ENCODE measurements at regions not wholly inside any gene's neighbourhood (a gene's known extent, or its start where the extent isn't known, plus 50 kb on each side); places are given as distances from the start of the nearest gene placed in this dataset.
"Not testable (repeated sequence)": the region's sequence is repeated elsewhere in the genome, so short reads cannot be mapped to it uniquely, and the experiment has no call there.

- DNase-seq = no peak
Observed at GRCh38 chr5:152171888-152172287, 233.2 kb downstream of the NMUR2 start.

GRCh38 chr5:152170350-152170749 lies 234.7 kb downstream of the NMUR2 start:
- DNase-seq = no peak

- DNase-seq = no peak
Observed at GRCh38 chr5:152164860-152165259, 240.2 kb upstream of the GLRA1 start.

- not testable (repeated sequence) for DNase-seq
Observed at GRCh38 chr5:152159894-152160293, 235.2 kb upstream of the GLRA1 start.

- DNase-seq = not testable (repeated sequence)
Observed at GRCh38 chr5:152154452-152154851, 229.8 kb upstream of the GLRA1 start.

DNA sequence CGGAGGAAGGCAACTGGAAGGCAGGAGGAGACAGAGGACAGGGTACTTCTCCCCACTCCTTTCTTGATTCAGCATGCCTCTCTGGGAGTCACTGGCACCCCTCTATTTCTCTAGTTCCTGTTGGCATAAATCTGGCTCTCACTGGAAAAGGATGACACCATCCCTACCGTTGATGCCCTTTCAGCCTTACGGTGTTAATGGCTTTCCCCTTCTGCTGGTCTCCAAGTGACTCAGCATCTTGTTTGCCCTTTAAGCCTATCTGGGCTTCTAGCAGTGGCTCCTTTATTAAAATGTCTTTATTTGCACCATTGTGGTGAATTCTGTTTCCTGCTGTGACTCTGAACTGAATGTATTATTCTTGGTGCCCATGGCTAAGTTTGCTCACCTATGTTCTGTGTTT lies 227.3 kb upstream of the GLRA1 start:
- no peak for DNase-seq

- DNase-seq = no peak
Observed at GRCh38 chr5:152151113-152151512, 226.5 kb upstream of the GLRA1 start.

- DNase-seq = no peak
Observed at GRCh38 chr5:152147286-152147685, 222.6 kb upstream of the GLRA1 start.

DNA sequence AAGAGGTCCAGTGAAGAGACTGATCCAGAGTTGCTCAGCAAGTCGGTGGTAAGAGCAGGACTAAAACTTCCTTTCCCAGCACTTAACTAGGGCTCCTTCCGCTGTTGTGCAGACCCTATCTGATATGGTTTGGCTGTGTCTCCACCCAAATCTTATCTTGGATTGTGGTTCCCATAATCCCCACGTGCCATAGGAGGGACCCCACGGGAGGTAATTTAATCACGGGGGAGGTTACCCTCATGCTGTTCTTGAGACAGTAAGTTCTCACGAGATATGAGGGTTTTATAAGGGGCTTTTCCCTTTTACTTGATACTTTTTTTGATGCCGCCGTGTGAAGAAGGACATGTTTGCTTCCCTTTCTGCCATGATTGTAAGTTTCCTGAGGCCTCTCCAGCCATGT lies 221.9 kb upstream of the GLRA1 start:
- DNase-seq = no peak

DNA sequence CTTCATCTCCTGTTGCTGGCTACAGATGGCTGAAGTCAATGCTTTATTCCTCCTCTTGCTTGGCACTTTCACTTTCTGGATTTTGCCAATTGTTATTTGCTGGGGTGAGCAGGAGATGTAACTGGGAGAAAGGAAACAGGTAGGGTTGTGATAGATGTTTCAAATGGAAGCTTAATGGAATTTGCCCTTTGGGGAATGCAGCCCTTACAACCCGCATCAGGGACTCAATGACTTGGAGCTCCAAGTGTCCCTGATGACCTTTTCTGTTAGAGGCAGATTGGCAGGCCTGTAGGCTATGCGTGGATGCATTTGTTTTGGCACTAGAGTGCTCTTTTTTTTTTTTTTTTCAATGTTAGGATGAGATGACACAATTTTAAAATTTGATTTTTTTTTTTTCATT lies 219.9 kb upstream of the GLRA1 start:
- no peak for DNase-seq

- no peak for DNase-seq
Observed at GRCh38 chr5:152144030-152144429, 219.4 kb upstream of the GLRA1 start.

- peak; percentile 39 to 55 for DNase-seq
Observed at GRCh38 chr5:152142840-152143469, 218.3 kb upstream of the GLRA1 start.

GRCh38 chr5:152140347-152140746 lies 215.7 kb upstream of the GLRA1 start:
- DNase-seq = no peak

GRCh38 chr5:152137063-152137462 lies 212.4 kb upstream of the GLRA1 start:
- DNase-seq = no peak

DNA sequence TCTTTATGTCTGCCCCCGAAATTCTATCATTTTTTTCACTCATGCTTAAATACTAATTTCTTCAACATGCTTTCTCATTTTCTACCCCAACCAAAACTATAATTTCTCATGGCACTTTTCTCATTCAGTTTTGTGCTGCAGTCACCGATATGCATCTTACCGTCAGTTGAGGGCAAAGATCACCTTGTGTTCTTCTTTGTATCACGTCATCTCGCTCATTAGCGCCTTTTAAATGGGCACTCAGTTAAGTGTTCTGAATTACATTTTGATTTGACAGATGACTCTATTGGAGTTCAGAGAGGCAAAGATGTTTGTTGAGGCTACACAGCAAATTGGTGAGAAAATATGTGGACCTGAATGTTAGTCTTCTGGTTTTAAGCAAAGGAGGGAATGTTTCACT lies 211.7 kb upstream of the GLRA1 start:
- DNase-seq = no peak

- no peak for DNase-seq
Observed at GRCh38 chr5:152135827-152136226, 211.2 kb upstream of the GLRA1 start.

GRCh38 chr5:152125661-152126205 lies 201.1 kb upstream of the GLRA1 start:
- DNase-seq = no peak

- no peak for DNase-seq
Observed at GRCh38 chr5:152124409-152125041, 199.9 kb upstream of the GLRA1 start.

DNA sequence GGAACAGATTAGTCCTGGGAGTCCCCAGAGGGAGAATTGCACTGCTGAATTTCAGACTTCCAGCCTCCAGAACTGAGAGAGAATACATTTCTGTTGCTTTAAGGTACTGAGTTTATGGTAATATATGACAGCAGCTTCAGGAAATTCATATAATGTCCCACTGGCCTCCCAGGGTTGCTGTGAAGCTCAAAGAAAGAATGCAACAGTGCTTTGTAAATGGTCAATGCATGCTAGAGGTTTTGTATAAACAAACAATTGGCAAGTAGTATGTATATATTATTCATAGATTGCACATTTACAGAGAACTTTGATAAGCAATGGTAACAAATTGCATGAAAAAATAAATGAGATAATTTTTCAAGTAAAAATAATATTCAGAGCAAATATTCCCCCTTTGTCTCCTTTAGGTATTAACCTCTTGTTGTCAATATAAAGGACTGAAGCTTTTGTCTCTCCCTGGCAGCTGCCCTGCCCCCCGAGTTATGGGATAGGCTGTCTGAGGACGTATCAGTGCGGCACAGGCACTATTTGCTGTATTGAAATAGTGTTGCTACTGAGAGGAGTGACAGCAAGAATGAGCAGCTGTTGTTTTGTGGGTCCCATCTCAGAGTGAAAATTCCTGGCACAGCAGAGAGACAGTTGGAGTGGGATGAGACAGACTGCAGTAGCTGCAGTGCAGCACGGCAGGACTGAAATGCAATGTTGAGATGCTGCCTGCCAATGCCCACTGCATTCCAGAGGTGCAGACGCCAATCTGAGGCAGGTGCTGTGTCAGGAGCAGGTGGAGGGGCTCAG lies 194.2 kb upstream of the GLRA1 start:
- no peak for DNase-seq

DNA sequence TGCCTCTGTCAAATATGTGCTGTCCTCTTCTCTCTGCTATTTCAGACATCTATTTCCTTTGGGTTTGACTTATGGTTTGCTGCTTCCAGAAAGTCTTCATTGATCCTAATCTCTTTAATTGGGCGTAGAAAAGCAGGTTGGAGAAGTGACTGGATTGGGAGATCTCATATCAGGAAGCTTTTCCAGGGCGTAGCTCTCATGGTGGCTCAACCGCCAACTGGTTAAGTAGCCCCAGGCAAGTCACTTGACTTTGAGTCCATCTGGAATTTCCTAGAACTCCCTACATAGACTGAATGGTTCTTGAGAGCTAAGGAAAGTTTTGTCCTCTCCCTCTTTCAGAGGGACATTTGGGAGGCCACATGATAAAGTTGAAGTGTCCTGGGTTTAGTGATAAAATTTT lies 192.3 kb upstream of the GLRA1 start:
- DNase-seq = no peak

GRCh38 chr5:152113401-152113800 lies 188.8 kb upstream of the GLRA1 start:
- peak; percentile 14 to 29 for DNase-seq

GRCh38 chr5:152107220-152107619 lies 182.6 kb upstream of the GLRA1 start:
- DNase-seq = no peak

GRCh38 chr5:152106571-152106970 lies 181.9 kb upstream of the GLRA1 start:
- DNase-seq = no peak

- no peak for DNase-seq
Observed at GRCh38 chr5:152105085-152105484, 180.4 kb upstream of the GLRA1 start.
